SIG-M5 treated with dmso at 0.1 percent for 504 hours (cell line): ENCODE measurements at regions not wholly inside any gene's neighbourhood (a gene's known extent, or its start where the extent isn't known, plus 50 kb on each side); places are given as distances from the start of the nearest gene placed in this dataset.

Source experiments
- DNase-seq: peaks from one replicate; lab custom pipeline; 2025; ENCODE audit not compliant: unreplicated experiment; lab: John Stamatoyannopoulos, UW

DNA sequence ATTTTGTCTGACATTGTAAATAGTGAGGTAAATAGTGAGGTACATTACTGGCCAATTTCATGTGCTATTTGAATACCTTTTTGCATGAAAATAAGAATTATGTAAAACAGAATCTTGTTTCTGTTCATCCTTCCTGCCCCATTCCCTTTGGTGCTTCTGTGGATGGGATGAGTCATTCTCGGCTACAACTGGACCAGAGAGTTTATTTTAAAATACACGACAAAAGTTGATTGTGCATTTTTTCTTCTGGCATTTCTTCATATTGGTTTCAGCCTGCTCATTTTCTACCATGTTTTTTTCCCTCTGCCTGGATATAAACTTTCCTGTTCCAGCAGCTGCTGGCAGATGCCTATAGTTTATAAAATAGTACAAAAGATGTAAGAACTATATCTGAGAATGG lies 107.5 kb downstream of the CYSLTR2 start:
- no peak for DNase-seq

GRCh38 chr13:48769107-48769704 lies 115.5 kb downstream of the CYSLTR2 start:
- DNase-seq = peak; percentile 94

DNA sequence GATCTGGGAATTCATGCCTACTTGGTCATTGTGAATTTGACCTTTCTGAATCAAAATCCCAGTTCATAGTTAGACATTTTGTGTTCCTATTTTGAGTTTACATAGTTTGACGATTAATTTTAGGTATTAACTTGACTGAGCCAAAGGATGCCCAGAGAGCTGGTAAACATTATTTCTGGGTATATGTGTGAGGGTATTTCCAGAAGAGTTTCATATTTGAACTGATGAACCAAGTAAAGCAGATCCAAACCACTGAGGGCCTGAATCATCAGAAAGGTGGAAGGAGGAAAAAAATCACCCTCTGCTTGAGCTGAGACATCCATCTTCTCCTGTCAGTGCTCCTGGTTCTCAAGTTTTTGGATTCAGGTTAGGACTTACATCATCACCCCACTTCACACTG lies 116.6 kb downstream of the CYSLTR2 start:
- DNase-seq = no peak

- no peak for DNase-seq
Observed at GRCh38 chr13:48772908-48773307, 119.2 kb downstream of the CYSLTR2 start.

DNA sequence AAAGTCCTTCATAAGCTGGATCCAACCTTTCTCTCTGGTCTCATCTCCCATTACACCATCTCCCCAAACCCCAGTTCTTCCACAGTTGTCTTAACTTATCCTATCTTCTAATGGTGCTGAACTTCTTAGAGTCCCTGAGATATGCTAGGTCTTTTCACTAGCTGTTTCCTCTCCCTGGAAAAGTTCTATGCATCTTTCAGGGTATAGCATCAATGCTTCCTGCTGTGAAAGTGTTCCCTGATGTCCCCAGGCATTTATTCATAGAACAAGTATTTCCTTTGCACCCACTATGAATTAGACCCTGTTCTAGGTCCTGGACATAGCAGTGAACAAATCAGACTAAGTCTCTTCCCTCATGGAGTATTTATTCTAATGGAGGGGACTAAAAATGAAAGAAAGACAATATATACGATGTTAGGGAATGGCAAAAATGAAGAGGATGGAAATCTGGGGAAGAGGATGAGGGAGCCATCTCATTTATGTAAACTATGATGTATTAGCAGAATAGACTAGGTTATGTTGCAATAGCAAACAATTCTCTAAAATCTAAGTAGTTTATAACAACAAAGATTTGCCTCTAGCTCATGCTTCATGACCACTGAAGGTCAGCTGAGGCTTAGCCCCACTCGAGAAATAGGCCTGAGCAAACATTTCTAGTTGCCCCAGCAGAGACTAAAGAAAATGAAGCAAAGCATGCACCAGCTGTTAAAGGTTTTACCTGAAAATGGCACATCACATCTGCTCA lies 120.0 kb downstream of the CYSLTR2 start:
- DNase-seq = no peak

DNA sequence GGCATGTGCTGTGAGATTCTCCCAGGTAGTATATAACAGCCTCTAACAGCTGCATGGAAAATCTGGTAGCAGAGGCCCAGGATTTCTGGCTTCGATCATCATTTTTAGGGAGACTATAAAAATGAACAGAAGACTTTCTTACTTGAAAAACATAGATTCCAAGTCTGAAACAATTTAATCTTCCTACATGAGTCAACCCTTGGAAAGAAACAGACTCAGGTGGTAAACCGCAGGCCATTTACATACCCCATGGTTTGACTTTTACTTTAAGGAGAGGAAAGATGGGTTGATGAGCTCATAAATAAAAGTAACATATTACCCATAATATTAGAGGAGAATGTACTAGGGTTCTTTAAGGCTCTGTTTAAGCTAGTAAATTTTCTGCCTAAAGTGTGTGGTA lies 121.6 kb downstream of the CYSLTR2 start:
- DNase-seq = no peak

GRCh38 chr13:48775804-48776203 lies 122.1 kb downstream of the CYSLTR2 start:
- DNase-seq = no peak

DNA sequence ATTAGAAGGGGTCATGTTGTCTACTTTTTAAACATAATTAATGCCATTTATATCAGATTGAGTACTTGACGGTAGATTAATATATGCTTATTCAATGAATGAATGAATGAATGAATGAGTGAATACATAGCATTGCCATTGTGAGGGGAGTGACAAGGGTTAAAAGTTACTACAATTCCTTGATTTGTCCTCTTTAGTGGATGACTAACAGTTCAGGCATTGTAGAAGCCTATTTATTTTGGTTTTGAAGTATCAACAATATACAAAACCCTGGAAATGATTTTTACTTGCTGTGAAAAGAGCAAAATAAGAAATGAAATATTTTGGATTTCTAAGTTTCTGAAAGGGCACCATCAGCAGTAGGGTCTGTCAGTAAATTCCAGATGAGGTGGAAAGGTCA lies 122.7 kb downstream of the CYSLTR2 start:
- DNase-seq = no peak

DNA sequence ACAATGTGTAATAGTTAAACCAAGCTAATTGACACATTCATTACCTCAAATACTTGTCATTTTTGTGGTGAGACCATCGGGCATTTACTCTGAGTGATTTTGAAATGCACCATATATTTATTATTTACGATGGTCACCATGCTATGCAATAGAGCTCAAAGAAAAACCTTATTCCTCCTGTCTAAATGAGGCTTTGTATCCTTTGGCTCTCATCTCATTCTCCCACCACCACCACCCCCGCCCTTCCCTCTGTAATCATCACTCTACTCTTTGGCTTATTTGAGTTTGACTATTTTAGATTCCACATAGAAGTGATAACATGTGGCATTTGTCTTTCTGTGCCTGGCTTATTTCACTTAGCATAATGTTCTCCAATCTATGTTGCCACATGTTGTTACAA lies 124.9 kb downstream of the CYSLTR2 start:
- no peak for DNase-seq

DNA sequence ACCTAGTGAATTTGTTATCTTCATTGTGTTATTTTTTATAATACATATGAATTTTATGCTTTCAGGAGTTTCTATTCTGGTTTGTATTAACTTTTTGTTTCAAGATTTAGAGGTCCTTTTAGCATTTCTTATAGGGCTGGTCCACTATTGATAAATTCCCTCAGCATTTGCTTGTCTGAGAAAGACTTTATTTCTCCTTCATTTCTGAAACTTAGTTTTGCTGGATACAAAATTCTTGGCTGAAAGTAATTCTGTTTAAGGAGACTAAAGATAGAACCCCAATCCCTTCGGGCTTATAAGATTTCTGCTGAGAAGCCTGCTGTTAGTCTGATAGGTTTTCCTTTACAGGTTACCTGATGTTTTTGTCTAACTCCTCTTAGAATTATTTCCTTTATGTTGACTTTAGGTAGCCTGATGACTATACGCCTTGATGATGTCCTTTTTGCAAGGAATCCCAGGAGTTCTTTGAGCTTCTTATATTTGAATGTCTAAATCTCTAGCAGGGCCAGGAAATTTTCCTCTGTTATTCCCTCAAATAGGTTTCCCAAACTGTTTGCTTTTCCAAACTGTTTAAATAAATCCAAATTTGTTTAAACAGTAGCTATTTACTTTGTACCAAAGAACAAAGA lies 127.1 kb downstream of the CYSLTR2 start:
- no peak for DNase-seq

DNA sequence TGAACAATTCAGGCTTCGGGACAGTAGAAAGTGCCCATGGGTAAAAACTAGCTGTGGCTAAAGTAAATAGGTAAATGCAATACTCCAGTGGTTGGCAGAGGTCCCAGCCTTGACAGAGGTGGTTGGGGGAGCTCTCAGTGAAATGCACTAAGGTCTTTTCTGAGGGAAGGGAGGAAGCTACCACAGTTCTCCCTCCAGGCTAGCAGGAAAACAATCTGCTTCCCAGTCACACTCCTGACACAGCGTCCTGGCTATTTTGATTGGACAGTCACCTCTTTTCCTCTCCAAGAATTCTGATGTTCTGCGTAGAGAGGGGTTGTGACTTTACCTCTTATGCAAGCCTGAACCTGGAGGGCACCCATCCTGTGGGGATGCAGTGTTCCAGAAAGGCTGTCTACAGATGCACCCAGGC lies 128.7 kb downstream of the CYSLTR2 start:
- no peak for DNase-seq

GRCh38 chr13:48783181-48783630 lies 129.5 kb downstream of the CYSLTR2 start:
- DNase-seq = peak; percentile 95

GRCh38 chr13:48783695-48784230 lies 130.0 kb downstream of the CYSLTR2 start:
- DNase-seq = no peak

DNA sequence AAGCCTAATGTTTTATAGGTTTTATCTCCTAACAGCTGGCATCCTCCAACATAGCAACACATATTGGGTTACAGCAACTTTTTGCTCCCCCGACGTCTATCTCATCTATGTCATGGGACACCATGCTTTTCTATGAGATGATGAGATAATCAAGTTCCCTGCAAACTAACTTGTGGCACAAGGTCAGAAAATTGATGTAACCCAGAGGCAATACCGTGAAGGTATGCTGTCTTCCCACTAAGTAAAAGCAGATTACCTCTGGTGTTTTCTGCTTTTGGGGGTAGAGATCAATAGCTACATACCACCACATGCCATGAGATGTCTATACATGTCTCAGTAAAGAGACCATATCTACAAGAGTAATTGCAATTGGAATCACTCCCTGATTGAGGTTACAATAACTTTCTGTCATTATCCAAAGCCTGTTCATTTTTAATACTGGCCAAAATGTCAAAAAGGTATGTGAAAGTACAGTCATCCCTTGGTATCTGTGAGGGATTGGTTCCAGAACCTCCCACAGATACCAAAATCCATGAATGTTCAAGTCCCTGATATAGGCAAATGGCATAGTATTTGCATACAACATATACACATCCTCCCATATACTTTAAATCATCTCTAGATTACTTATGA lies 131.3 kb downstream of the CYSLTR2 start:
- no peak for DNase-seq

DNA sequence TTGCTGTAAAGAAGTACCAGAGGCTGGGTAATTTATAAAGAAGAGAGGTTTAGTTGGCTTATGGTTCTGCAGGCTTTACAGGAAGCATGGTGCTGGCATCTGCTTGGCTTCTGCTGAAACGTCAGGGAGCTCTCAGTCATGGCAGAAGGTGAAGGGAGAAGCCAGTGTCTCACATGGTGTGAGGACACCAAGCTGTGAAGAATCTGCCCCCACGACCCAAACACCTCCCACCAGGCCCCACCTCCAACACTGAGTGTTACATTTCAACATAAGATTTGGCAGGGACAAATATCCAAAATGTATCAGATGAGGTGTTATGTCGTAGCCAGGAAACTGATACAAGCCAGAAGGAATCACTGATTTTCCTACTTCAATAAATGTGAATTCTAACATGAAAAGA lies 136.5 kb downstream of the CYSLTR2 start:
- DNase-seq = no peak

- no peak for DNase-seq
Observed at GRCh38 chr13:48790966-48791365, 137.2 kb downstream of the CYSLTR2 start.

DNA sequence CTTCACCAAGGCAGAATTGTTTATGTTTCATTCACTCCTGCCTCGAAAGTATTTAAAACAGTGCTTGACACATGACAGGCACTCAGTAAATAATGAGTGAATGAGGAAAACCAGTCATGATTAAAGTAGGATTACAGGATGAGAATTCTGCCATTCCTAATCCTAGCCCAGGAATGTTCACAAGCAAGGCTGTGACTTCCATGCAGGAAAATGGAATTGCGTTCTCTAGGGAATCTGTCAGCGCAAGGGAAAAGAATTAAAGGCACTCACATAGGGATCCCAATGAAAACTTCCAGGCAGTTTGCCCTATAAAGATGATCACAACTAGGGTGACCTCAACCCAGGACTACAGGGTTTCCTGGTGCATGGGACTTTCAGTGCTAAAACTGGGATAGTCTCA lies 143.4 kb downstream of the CYSLTR2 start:
- no peak for DNase-seq

- DNase-seq = no peak
Observed at GRCh38 chr13:48797761-48798160, 144.0 kb downstream of the CYSLTR2 start.

GRCh38 chr13:48798180-48798579 lies 144.5 kb downstream of the CYSLTR2 start:
- DNase-seq = no peak

GRCh38 chr13:48801255-48801654 lies 147.5 kb downstream of the CYSLTR2 start:
- DNase-seq = no peak

- DNase-seq = no peak
Observed at GRCh38 chr13:48804821-48805601, 151.3 kb downstream of the CYSLTR2 start.
